SK-N-SH (cell line): ENCODE measurements at regions not wholly inside any gene's neighbourhood (a gene's known extent, or its start where the extent isn't known, plus 50 kb on each side); places are given as distances from the start of the nearest gene placed in this dataset.

Source experiments
- CTCF ChIA-PET: fragments of 300-600, 350-600 bp; formaldehyde crosslinking; extraction: SDS; loops from one replicate; lab custom pipeline; 2021; lab: Yijun Ruan, JAX
- POLR2A ChIA-PET: fragments of 350-600 bp; sonication (Branson Sonifier 250); formaldehyde crosslinking; extraction: SDS; loops from one replicate; lab custom pipeline; 2020; ENCODE audit warnings: antibody characterized with exemption, inconsistent platforms; lab: Yijun Ruan, JAX
- DNase-seq: peaks from one replicate; pipeline ENCODE4 v3.0.0; 2012
- H2AFZ ChIP-seq: fragments of 200-600 bp; sonication (generic); 2 replicates; pipeline ENCODE4 v1.8.1; 2016; ENCODE audit warnings: antibody characterized with exemption, mild to moderate bottlenecking, low read depth
- H3F3A ChIP-seq: fragments of 200-600 bp; sonication (generic); replicated peaks from 2 replicates; pipeline ENCODE3; 2016; ENCODE audit warnings: antibody characterized with exemption, mild to moderate bottlenecking; ENCODE audit not compliant: insufficient read depth
- H3K27ac ChIP-seq, 2 experiments: fragments of 200-500 bp in 1 of 2; fragments of 200-600 bp in 1 of 2; sonication (Bioruptor generic) in 1 of 2; sonication (generic), shearing (Covaris generic) in 1 of 2; 2 replicates each; pipeline versions ENCODE4 v1.5.1 to v1.6.1; 2014 to 2016; ENCODE audit warnings: low read depth in 2 of 2, inconsistent platforms in 1 of 2, low read length in 1 of 2, mild to moderate bottlenecking in 1 of 2, mixed read lengths in 1 of 2
- H3K27me3 ChIP-seq: fragments of 200-600 bp; sonication (generic), shearing (Covaris generic); 2 replicates; pipeline ENCODE4 v1.6.1; 2016; ENCODE audit warnings: mixed run types; ENCODE audit not compliant: insufficient read depth
- H3K36me3 ChIP-seq, 2 experiments: fragments of 200-500 bp in 1 of 2; fragments of 200-600 bp in 1 of 2; sonication (Bioruptor generic) in 1 of 2; sonication (generic) in 1 of 2; replicated peaks in 1 of 2; 2 replicates each; pipeline versions ENCODE3 to v1.5.1; 2014 to 2016; ENCODE audit warnings: low read length in 1 of 2, mild to moderate bottlenecking in 1 of 2; ENCODE audit not compliant: insufficient read depth in 2 of 2, control insufficient read depth in 1 of 2
- H3K4me1 ChIP-seq, 2 experiments: fragments of 200-500 bp in 1 of 2; fragments of 200-600 bp in 1 of 2; sonication (Bioruptor generic) in 1 of 2; sonication (generic), shearing (Covaris generic) in 1 of 2; 2 replicates each; pipeline versions ENCODE4 v1.5.1 to v1.6.1; 2014 to 2016; ENCODE audit warnings: low read depth in 1 of 2, low read length in 1 of 2, mixed run types in 1 of 2; ENCODE audit not compliant: insufficient read depth in 2 of 2, control insufficient read depth in 1 of 2
- H3K4me2 ChIP-seq: fragments of 200-600 bp; sonication (generic), shearing (Covaris generic); 2 replicates; pipeline ENCODE4 v1.6.1; 2017; ENCODE audit warnings: mixed run types
- H3K4me3 ChIP-seq, 2 experiments: fragments of 200-500 bp in 1 of 2; fragments of 200-600 bp in 1 of 2; sonication (Bioruptor generic) in 1 of 2; sonication (generic), shearing (Covaris generic) in 1 of 2; 2 replicates each; pipeline versions ENCODE4 v1.5.1 to v1.8.1; 2014 to 2016; ENCODE audit warnings: low read depth in 2 of 2, inconsistent platforms in 1 of 2, low read length in 1 of 2, mild to moderate bottlenecking in 1 of 2, mixed read lengths in 1 of 2, moderate library complexity in 1 of 2
- H3K79me2 ChIP-seq: fragments of 200-600 bp; sonication (generic); 2 replicates; pipeline ENCODE4 v1.8.1; 2017; ENCODE audit warnings: mild to moderate bottlenecking; ENCODE audit not compliant: insufficient read depth
- H3K9ac ChIP-seq: fragments of 200-600 bp; sonication (generic); 2 replicates; pipeline ENCODE4 v1.6.1; 2017; ENCODE audit warnings: mixed run types
- H3K9me2 ChIP-seq: fragments of 200-600 bp; sonication (generic); 2 replicates; pipeline ENCODE4 v1.6.1; 2017; ENCODE audit warnings: mixed run types
- H3K9me3 ChIP-seq: fragments of 200-600 bp; sonication (generic); 2 replicates; pipeline ENCODE4 v1.6.1; 2017; ENCODE audit warnings: mixed run types, mild to moderate bottlenecking, moderate library complexity
- H4K20me1 ChIP-seq: fragments of 200-600 bp; sonication (generic); 2 replicates; pipeline ENCODE4 v1.6.1; 2017; ENCODE audit warnings: mild to moderate bottlenecking, mixed run types; ENCODE audit not compliant: insufficient read depth
- ELF1 ChIP-seq: IDR thresholded peaks from 2 replicates; pipeline ENCODE4 v1.4.0; 2012
- EZH2phosphoT487 ChIP-seq: fragments of 200-600 bp; sonication (generic); IDR thresholded peaks from 2 replicates; pipeline ENCODE4 v1.6.1; 2017; ENCODE audit warnings: low read depth, mixed run types, mild to moderate bottlenecking, antibody characterized with exemption, moderate library complexity, borderline replicate concordance
- FOSL2 ChIP-seq: IDR thresholded peaks from 2 replicates; pipeline ENCODE4 v1.4.0; 2012; ENCODE audit warnings: low read depth, mild to moderate bottlenecking, moderate library complexity, borderline replicate concordance
- FOXM1 ChIP-seq: IDR thresholded peaks from 2 replicates; pipeline ENCODE4 v1.4.0; 2012; ENCODE audit warnings: low read depth, mild to moderate bottlenecking
- GABPA ChIP-seq: IDR thresholded peaks from 2 replicates; pipeline ENCODE4 v1.4.0; 2012; ENCODE audit warnings: low read depth, mild to moderate bottlenecking
- GATA2 ChIP-seq: sonication (generic); formaldehyde crosslinking; IDR thresholded peaks from 2 replicates; pipeline ENCODE4 v1.5.0; 2020; ENCODE audit warnings: mild to moderate bottlenecking, missing genetic modification reagents
- JUND ChIP-seq: IDR thresholded peaks from 2 replicates; pipeline ENCODE4 v1.4.0; 2012
- MAX ChIP-seq: IDR thresholded peaks from 2 replicates; pipeline ENCODE4 v1.4.0; 2012; ENCODE audit warnings: low read depth
- RCOR1 ChIP-seq: fragments of 150-350 bp; IDR thresholded peaks from 2 replicates; pipeline ENCODE4 v1.6.1; 2017; ENCODE audit warnings: antibody characterized with exemption, low read length
- RFX5 ChIP-seq: IDR thresholded peaks from 2 replicates; pipeline ENCODE4 v1.6.1; 2012; ENCODE audit warnings: mild to moderate bottlenecking, improper control_type of control experiment, low read length
- TEAD4 ChIP-seq: IDR thresholded peaks from 2 replicates; pipeline ENCODE4 v1.4.0; 2012; ENCODE audit warnings: mild to moderate bottlenecking, borderline replicate concordance; ENCODE audit not compliant: insufficient read depth
- WGBS: methylation state at CpG from one replicate; pipeline ENCODE4 v1.1.6; 2017; ENCODE audit warnings: low lambda C conversion rate; 5-methylcytosine and 5-hydroxymethylcytosine counted together
- TF ChIP-seq, protein P1 (sequence below): fragments of 150-350 bp; IDR thresholded peaks from 2 replicates; pipeline ENCODE4 v1.6.1; 2016; ENCODE audit warnings: mild to moderate bottlenecking, low read depth, low read length
- TF ChIP-seq, protein P2 (sequence below): fragments of 150-350 bp; IDR thresholded peaks from 2 replicates; pipeline ENCODE4 v1.6.1; 2017; ENCODE audit warnings: antibody characterized with exemption, low read length, low read depth, borderline replicate concordance
- TF ChIP-seq, protein P3 (sequence below): IDR thresholded peaks from 2 replicates; pipeline ENCODE4; 2012
- TF ChIP-seq, protein P4 (sequence below): fragments of 200-600 bp; sonication (generic); IDR thresholded peaks from 2 replicates; pipeline ENCODE4 v1.6.1; 2017; ENCODE audit warnings: antibody characterized with exemption, mild to moderate bottlenecking, moderate library complexity

GRCh38 chr15:29517829-29518228 lies 248.2 kb upstream of the NSMCE3 start:
- 65% methylated on average over 4 of the region's 4 CpGs for WGBS
- DNase-seq: no peak
- no peak overlapping the region for H3K9ac ChIP-seq
- H3K79me2 ChIP-seq: no peaks in the 10 kb centered on the region
- no peak overlapping the region for H2AFZ ChIP-seq
- no peaks in the 10 kb centered on the region for H3K9me3 ChIP-seq
- no peak overlapping the region for H3K27ac ChIP-seq
- no peaks in the 10 kb centered on the region for H4K20me1 ChIP-seq
- no peaks in the 10 kb centered on the region for H3K4me1 ChIP-seq
- H3K9me2 ChIP-seq: no peaks in the 10 kb centered on the region
- H3K27me3 ChIP-seq: no peaks in the 10 kb centered on the region
- POLR2A ChIA-PET: no interaction called here
- no peaks in the 10 kb centered on the region for H3F3A ChIP-seq
- H3K4me2 ChIP-seq: no peak overlapping the region
- H3K36me3 ChIP-seq: no peaks in the 10 kb centered on the region
- CTCF ChIA-PET: no interaction called here
- H3K4me3 ChIP-seq: no peak overlapping the region
- TF ChIP-seq RCOR1 (no peak), JUND (no peak)
- TF ChIP-seq, protein P1, sequence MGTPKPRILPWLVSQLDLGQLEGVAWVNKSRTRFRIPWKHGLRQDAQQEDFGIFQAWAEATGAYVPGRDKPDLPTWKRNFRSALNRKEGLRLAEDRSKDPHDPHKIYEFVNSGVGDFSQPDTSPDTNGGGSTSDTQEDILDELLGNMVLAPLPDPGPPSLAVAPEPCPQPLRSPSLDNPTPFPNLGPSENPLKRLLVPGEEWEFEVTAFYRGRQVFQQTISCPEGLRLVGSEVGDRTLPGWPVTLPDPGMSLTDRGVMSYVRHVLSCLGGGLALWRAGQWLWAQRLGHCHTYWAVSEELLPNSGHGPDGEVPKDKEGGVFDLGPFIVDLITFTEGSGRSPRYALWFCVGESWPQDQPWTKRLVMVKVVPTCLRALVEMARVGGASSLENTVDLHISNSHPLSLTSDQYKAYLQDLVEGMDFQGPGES: no peak
- TF ChIP-seq, protein P2, sequence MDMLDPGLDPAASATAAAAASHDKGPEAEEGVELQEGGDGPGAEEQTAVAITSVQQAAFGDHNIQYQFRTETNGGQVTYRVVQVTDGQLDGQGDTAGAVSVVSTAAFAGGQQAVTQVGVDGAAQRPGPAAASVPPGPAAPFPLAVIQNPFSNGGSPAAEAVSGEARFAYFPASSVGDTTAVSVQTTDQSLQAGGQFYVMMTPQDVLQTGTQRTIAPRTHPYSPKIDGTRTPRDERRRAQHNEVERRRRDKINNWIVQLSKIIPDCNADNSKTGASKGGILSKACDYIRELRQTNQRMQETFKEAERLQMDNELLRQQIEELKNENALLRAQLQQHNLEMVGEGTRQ: no peak

DNA sequence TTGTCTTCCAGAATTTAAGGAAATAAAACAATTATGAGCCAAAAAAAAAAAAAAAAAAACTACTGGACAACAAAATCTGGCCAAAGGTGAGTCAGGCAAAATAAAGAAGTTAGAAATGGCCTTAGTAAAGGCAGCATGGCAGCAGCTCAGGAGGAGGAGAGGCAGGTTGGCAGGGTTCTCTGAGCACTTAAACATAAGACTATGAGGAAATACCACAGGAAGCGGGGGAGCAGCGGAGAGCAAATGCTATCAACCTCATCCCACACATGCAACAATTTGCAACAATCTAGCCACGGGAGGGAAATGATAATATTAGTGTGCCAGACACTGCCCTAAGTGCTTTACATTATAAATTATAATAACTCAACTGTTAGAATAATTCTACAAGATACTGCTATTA lies 247.3 kb upstream of the NSMCE3 start:
- no peaks in the 10 kb centered on the region for H3K36me3 ChIP-seq
- no peak overlapping the region for H3K9ac ChIP-seq
- H3K4me2 ChIP-seq: no peak overlapping the region
- no peaks in the 10 kb centered on the region for H4K20me1 ChIP-seq
- no peak for TF ChIP-seq TEAD4
- TF ChIP-seq FOSL2: no peak
- no peak overlapping the region for H3K4me3 ChIP-seq
- no peaks in the 10 kb centered on the region for H3K9me3 ChIP-seq
- CTCF ChIA-PET: no interaction called here
- POLR2A ChIA-PET: no interaction called here
- no peak for DNase-seq
- WGBS: 60% methylated on average over 3 of the region's 3 CpGs
- no peaks in the 10 kb centered on the region for H3K79me2 ChIP-seq
- H3K27me3 ChIP-seq: no peaks in the 10 kb centered on the region
- H3K9me2 ChIP-seq: no peaks in the 10 kb centered on the region
- no peak overlapping the region for H2AFZ ChIP-seq
- no peaks in the 10 kb centered on the region for H3K4me1 ChIP-seq
- H3K27ac ChIP-seq: no peak overlapping the region
- H3F3A ChIP-seq: no peaks in the 10 kb centered on the region

GRCh38 chr15:29514926-29515325 lies 245.3 kb upstream of the NSMCE3 start:
- 6% methylated on average over 4 of the region's 4 CpGs for WGBS
- TF ChIP-seq EZH2phosphoT487 (no peak), MAX (no peak), GABPA (no peak), JUND (no peak), FOXM1 (no peak), FOSL2 (no peak), RFX5 (no peak), ELF1 (no peak), GATA2 (CRISPR knock-in tag) (no peak)
- TF ChIP-seq, protein P3, sequence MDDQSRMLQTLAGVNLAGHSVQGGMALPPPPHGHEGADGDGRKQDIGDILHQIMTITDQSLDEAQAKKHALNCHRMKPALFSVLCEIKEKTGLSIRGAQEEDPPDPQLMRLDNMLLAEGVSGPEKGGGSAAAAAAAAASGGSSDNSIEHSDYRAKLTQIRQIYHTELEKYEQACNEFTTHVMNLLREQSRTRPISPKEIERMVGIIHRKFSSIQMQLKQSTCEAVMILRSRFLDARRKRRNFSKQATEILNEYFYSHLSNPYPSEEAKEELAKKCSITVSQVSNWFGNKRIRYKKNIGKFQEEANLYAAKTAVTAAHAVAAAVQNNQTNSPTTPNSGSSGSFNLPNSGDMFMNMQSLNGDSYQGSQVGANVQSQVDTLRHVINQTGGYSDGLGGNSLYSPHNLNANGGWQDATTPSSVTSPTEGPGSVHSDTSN: no peak
- TF ChIP-seq, protein P4, sequence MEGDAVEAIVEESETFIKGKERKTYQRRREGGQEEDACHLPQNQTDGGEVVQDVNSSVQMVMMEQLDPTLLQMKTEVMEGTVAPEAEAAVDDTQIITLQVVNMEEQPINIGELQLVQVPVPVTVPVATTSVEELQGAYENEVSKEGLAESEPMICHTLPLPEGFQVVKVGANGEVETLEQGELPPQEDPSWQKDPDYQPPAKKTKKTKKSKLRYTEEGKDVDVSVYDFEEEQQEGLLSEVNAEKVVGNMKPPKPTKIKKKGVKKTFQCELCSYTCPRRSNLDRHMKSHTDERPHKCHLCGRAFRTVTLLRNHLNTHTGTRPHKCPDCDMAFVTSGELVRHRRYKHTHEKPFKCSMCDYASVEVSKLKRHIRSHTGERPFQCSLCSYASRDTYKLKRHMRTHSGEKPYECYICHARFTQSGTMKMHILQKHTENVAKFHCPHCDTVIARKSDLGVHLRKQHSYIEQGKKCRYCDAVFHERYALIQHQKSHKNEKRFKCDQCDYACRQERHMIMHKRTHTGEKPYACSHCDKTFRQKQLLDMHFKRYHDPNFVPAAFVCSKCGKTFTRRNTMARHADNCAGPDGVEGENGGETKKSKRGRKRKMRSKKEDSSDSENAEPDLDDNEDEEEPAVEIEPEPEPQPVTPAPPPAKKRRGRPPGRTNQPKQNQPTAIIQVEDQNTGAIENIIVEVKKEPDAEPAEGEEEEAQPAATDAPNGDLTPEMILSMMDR: no peak
- TF ChIP-seq, protein P2: no peak

More at GRCh38 chr15:29514926-29515325, 245.3 kb upstream of the NSMCE3 start:
- no peaks in the 10 kb centered on the region for H3K9me2 ChIP-seq
- no peak overlapping the region for H3K4me3 ChIP-seq
- POLR2A ChIA-PET: no interaction called here
- H2AFZ ChIP-seq: no peak overlapping the region
- H3K27me3 ChIP-seq: no peaks in the 10 kb centered on the region
- no peaks in the 10 kb centered on the region for H3F3A ChIP-seq
- CTCF ChIA-PET: no interaction called here
- H3K27ac ChIP-seq: no peak overlapping the region
- no peaks in the 10 kb centered on the region for H3K9me3 ChIP-seq
- H3K9ac ChIP-seq: no peak overlapping the region
- no peaks in the 10 kb centered on the region for H3K79me2 ChIP-seq
- H3K4me1 ChIP-seq: no peaks in the 10 kb centered on the region
- no peaks in the 10 kb centered on the region for H3K36me3 ChIP-seq
- no peaks in the 10 kb centered on the region for H4K20me1 ChIP-seq
- no peak for DNase-seq
- H3K4me2 ChIP-seq: no peak overlapping the region
